ENCODE measurements at regions not wholly inside any gene's neighbourhood (a gene's known extent, or its start where the extent isn't known, plus 50 kb on each side); places are given as distances from the start of the nearest gene placed in this dataset.

DNA sequence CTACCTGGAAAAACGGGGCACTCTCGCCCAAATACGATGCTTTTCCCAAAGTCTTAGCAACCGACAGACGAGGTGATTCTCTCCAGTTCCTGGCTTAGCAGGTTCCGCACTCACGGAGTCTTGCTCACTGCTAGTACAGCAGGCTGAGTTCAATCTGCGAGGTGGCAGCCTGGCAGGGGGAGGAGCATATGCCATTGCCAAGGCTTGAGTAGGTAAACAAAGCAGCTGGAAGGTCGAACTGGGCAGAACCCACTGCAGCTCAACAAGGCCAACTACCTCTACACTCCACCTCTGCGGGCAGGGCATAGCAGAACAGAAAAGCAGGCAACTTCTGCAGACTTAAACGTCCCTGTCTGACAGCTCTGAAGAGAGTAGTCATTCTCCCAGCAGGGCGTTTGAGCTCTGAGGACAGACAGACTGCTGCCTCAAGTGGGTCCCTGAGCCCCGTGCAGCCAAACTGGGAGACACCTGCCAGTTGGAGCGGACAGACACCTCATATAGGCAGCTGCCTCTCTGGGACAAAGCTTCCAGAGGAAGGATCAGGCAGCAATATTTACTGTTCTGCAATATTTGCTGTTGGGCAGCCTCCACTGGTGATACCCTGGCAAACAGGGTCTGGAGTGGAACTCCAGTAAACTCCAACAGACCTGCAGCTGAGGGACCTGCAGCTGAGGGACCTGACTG lies 73.4 kb upstream of the CADM2 start:
- no peak for DNase-seq

DNA sequence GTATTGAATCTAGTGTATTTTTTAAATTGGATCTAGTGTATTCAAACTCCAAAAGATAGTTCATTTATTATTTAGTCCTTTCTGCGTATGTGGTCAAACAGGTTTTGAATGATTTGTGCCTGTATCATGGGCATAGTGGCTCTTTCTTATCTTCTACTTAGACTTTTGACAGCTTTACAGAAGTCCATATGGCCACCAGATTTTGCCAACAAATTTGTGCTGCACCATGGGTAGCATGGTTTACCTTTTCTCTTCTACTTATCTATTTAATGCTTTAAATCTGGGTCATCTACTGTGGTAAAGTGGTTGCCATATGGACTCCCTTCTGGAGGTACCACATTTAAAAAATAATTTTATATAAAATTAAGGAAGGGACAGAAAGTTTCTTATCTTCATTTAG lies 66.9 kb upstream of the CADM2 start:
- DNase-seq: no peak

DNA sequence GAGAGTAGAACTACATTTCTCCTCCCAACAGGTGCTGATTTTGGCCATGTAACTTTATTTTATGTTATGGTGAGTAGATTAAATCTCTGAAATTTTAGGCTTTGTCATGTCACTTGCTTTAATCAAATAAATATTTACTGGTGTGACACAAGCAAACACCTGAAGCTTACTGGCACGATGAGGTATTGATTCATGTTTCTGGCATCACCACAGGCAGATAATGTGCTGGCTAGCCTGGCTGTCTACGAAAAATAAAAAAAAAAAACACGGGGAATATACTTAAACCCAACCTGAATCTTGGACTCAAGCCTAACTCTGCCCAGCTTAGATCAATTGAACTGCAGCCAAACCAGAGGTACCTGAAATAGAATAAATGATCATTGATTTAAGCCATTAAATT lies 65.6 kb upstream of the CADM2 start:
- no peak for DNase-seq

DNA sequence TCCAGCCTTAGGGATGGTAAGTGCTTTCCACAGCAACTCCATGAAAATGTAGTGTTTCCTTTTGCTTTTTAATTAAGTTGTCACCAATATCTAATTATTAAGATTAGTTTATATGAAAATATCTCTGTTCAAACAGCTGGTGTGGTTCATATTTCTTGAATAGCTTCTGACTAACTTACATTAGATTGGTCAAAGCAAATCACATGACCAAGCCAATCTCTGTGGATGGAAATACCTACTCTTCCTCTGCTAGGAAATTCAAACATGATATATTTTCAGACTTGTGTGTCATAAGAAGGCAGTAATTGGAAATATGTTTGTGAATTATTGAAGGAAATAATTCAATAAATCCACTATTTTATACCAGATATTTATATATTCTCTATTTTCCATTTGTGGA lies 54.6 kb upstream of the CADM2 start:
- DNase-seq: no peak

DNA sequence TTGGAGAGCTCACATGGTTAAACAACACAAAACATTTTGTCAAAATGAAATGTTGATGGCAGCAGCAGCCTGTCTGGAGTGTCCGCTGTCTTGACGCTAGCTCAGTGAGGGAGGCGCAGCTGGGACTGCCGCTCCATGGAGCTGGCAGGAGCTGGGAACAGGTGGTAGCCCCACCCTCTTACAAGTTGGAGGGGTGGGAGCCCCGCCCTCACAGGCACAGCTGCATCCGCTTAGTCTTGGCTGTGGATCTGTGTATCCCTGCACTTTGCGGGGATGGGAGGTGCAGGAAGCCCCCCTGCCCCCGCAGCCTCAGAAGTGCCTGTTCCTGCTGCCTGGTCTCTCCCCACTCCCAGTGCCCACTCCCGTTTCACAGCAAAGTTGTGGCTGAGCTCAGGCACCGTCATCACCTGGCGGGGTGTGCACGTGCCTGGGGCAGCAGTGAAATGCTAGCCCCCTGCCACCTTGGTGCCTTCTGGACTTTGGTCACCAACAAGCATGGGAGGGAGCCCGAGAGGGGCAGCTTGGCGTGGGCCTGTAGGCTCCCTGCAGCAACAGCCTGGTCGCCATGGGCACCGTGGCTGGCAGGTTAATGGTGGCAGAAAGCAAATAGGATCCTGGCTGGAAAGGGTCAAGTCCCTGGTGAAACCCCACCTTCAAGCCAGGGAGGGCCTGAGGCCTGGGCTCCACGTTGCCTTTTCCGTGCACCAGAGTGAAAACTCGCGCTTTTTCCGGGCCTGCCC lies 53.8 kb upstream of the CADM2 start:
- no peak for DNase-seq

DNA sequence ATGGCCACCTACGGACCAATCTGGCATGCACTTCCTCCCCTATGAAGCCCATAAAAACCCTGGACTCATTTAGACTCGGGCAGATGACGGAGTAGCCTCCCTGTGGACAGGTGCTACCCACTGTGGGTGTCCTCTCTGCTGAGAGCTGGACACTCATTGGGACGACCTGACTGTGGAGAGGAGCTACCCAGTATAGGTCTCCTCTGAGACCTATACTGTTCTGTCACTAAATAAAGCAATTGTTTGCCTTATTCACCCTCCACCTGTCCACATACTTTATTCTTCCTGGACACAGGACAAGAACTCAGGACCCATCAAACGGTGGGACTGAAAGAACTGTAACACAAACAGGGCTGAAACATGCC lies 53.3 kb upstream of the CADM2 start:
- DNase-seq: no peak

DNA sequence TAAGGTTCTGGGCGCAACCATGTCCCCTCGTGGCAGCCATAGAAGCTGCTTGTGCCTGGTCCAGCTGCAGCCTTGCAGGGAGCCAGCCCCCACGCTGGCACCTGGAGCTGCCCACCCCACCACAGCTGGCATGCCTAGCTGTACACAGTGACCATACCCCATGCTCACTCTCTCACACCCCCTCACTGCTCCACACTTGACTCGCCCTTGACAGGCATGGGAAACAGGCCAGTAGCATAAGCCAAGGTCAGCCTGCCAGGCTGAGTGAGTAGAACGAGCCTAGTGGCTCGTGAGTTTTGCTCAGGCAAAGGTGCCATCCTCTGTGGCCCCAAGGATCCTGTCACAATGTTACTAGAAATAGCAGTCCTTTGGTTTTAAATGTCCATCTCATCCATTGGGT lies 52.7 kb upstream of the CADM2 start:
- no peak for DNase-seq
